Activated CD4-positive, alpha-beta T cell treated with anti-CD3 and anti-CD28 coated beads, Interleukin-2, amount 10 ng/mL, durations not matched to agents 7 days and 5 days (primary cell): ENCODE measurements at regions not wholly inside any gene's neighbourhood (a gene's known extent, or its start where the extent isn't known, plus 50 kb on each side); places are given as distances from the start of the nearest gene placed in this dataset.

Experiments
- CTCF ChIA-PET: fragments of 350-600 bp; sonication (Branson Sonifier 250); formaldehyde crosslinking; loops from one replicate; lab custom pipeline; 2021; ENCODE audit warnings: antibody characterized with exemption; lab: Charles Lee
- POLR2A ChIA-PET: fragments of 350-600 bp; sonication (Branson Sonifier 250); formaldehyde crosslinking; loops from one replicate; lab custom pipeline; 2021; ENCODE audit warnings: antibody characterized with exemption; lab: Charles Lee
- DNase-seq: peaks from one replicate; pipeline ENCODE4 v3.0.0-alpha.2; 2020
- H3K27ac Mint-ChIP-seq: one replicate; pipeline ENCODE4 v1.8.0; 2021; ENCODE audit warnings: mild to moderate bottlenecking, moderate library complexity, mixed read lengths
- H3K27me3 Mint-ChIP-seq: one replicate; pipeline ENCODE4 v1.8.0; 2021; ENCODE audit warnings: mixed read lengths
- H3K36me3 Mint-ChIP-seq: one replicate; pipeline ENCODE4 v1.8.0; 2021; ENCODE audit warnings: low read depth, mixed read lengths
- H3K4me1 Mint-ChIP-seq: one replicate; pipeline ENCODE4 v1.8.0; 2021; ENCODE audit warnings: mixed read lengths
- H3K4me3 Mint-ChIP-seq: one replicate; pipeline ENCODE4 v1.8.0; 2021; ENCODE audit warnings: mild to moderate bottlenecking, moderate library complexity, mixed read lengths
- H3K9me3 Mint-ChIP-seq: one replicate; pipeline ENCODE4 v1.8.0; 2021; ENCODE audit warnings: mixed read lengths

- peaks cover under 1% of the 10 kb centered on the region for H3K27me3 Mint-ChIP-seq
- ChIA-PET POLR2A (no interaction called here), CTCF (no interaction called here)
- H3K4me1 Mint-ChIP-seq = no peaks in the 10 kb centered on the region
- no peaks in the 10 kb centered on the region for H3K36me3 Mint-ChIP-seq
- DNase-seq = no peak
- no peaks in the 10 kb centered on the region for H3K9me3 Mint-ChIP-seq
- no peak overlapping the region for H3K4me3 Mint-ChIP-seq
- no peak overlapping the region for H3K27ac Mint-ChIP-seq
Observed at GRCh38 chr7:18191862-18192625, 164.4 kb upstream of the PRPS1L1 start.

- H3K4me3 Mint-ChIP-seq = no peak overlapping the region
- no peak for DNase-seq
- peaks cover 4% of the 10 kb centered on the region for H3K27me3 Mint-ChIP-seq
- H3K9me3 Mint-ChIP-seq = no peaks in the 10 kb centered on the region
- no peak overlapping the region for H3K27ac Mint-ChIP-seq
- H3K4me1 Mint-ChIP-seq = no peaks in the 10 kb centered on the region
- POLR2A ChIA-PET = no interaction called here
- CTCF ChIA-PET = interaction anchor here (0.7 kb wide), 1 partner anchor 197 kb away, joined by 3 read pairs; no protein-coding TSS in a partner anchor
- no peaks in the 10 kb centered on the region for H3K36me3 Mint-ChIP-seq
Observed at GRCh38 chr7:18194616-18195015, 167.0 kb upstream of the PRPS1L1 start.

GRCh38 chr7:18196638-18197037 lies 169.0 kb upstream of the PRPS1L1 start:
- Mint-ChIP-seq H3K4me3 (no peak overlapping the region), H3K4me1 (no peaks in the 10 kb centered on the region), H3K9me3 (no peaks in the 10 kb centered on the region), H3K27ac (no peak overlapping the region), H3K27me3 (peaks cover 4% of the 10 kb centered on the region), H3K36me3 (no peaks in the 10 kb centered on the region)
- DNase-seq = no peak
- POLR2A ChIA-PET = no interaction called here
- CTCF ChIA-PET = no interaction called here

- no peak for DNase-seq
- H3K4me1 Mint-ChIP-seq = peaks cover 4% of the 10 kb centered on the region
Observed at GRCh38 chr7:18198868-18199267, 171.2 kb upstream of the PRPS1L1 start.

GRCh38 chr7:18200266-18200665 lies 172.6 kb upstream of the PRPS1L1 start:
- H3K9me3 Mint-ChIP-seq = no peaks in the 10 kb centered on the region
- H3K36me3 Mint-ChIP-seq = no peaks in the 10 kb centered on the region
- POLR2A ChIA-PET = no interaction called here
- peaks cover 4% of the 10 kb centered on the region for H3K27me3 Mint-ChIP-seq
- DNase-seq = no peak
- peaks cover 4% of the 10 kb centered on the region for H3K4me1 Mint-ChIP-seq
- no peak overlapping the region for H3K4me3 Mint-ChIP-seq
- CTCF ChIA-PET = no interaction called here
- no peak overlapping the region for H3K27ac Mint-ChIP-seq

More at GRCh38 chr7:18198868-18199267, 171.2 kb upstream of the PRPS1L1 start:
- ChIA-PET CTCF (no interaction called here), POLR2A (no interaction called here)
- Mint-ChIP-seq H3K36me3 (no peaks in the 10 kb centered on the region), H3K4me3 (no peak overlapping the region), H3K27me3 (peaks cover 4% of the 10 kb centered on the region), H3K27ac (no peak overlapping the region), H3K9me3 (no peaks in the 10 kb centered on the region)

GRCh38 chr7:18200855-18201254 lies 173.2 kb upstream of the PRPS1L1 start:
- ChIA-PET POLR2A (no interaction called here), CTCF (no interaction called here)
- Mint-ChIP-seq H3K27ac (no peak overlapping the region), H3K4me1 (peaks cover 4% of the 10 kb centered on the region), H3K27me3 (peaks cover 4% of the 10 kb centered on the region), H3K36me3 (no peaks in the 10 kb centered on the region), H3K4me3 (no peak overlapping the region), H3K9me3 (no peaks in the 10 kb centered on the region)
- no peak for DNase-seq

- DNase-seq = no peak
- peaks cover 4% of the 10 kb centered on the region for H3K4me1 Mint-ChIP-seq
- no peak overlapping the region for H3K27ac Mint-ChIP-seq
- ChIA-PET POLR2A (no interaction called here), CTCF (no interaction called here)
- no peak overlapping the region for H3K4me3 Mint-ChIP-seq
- H3K9me3 Mint-ChIP-seq = no peaks in the 10 kb centered on the region
- peaks cover 4% of the 10 kb centered on the region for H3K27me3 Mint-ChIP-seq
- H3K36me3 Mint-ChIP-seq = no peaks in the 10 kb centered on the region
Observed at GRCh38 chr7:18201350-18201749, 173.7 kb upstream of the PRPS1L1 start.

- Mint-ChIP-seq H3K36me3 (no peaks in the 10 kb centered on the region), H3K4me3 (no peak overlapping the region), H3K4me1 (peaks cover 4% of the 10 kb centered on the region), H3K27me3 (no peaks in the 10 kb centered on the region), H3K27ac (no peak overlapping the region), H3K9me3 (no peaks in the 10 kb centered on the region)
- DNase-seq = no peak
- POLR2A ChIA-PET = no interaction called here
- CTCF ChIA-PET = no interaction called here
Observed at GRCh38 chr7:18202315-18203045, 174.8 kb upstream of the PRPS1L1 start.

- no peak overlapping the region for H3K27ac Mint-ChIP-seq
- H3K36me3 Mint-ChIP-seq = no peaks in the 10 kb centered on the region
- H3K9me3 Mint-ChIP-seq = no peaks in the 10 kb centered on the region
- no peak overlapping the region for H3K4me3 Mint-ChIP-seq
- peaks cover 4% of the 10 kb centered on the region for H3K4me1 Mint-ChIP-seq
- DNase-seq = no peak
- H3K27me3 Mint-ChIP-seq = no peaks in the 10 kb centered on the region
- ChIA-PET POLR2A (no interaction called here), CTCF (no interaction called here)
Observed at GRCh38 chr7:18206331-18206730, 178.7 kb upstream of the PRPS1L1 start.

GRCh38 chr7:18208921-18209320 lies 181.3 kb upstream of the PRPS1L1 start:
- H3K4me1 Mint-ChIP-seq = no peaks in the 10 kb centered on the region
- H3K27me3 Mint-ChIP-seq = peaks cover 3% of the 10 kb centered on the region
- DNase-seq = no peak
- ChIA-PET POLR2A (no interaction called here), CTCF (no interaction called here)
- no peaks in the 10 kb centered on the region for H3K9me3 Mint-ChIP-seq
- no peak overlapping the region for H3K27ac Mint-ChIP-seq
- H3K36me3 Mint-ChIP-seq = no peaks in the 10 kb centered on the region
- no peak overlapping the region for H3K4me3 Mint-ChIP-seq

- Mint-ChIP-seq H3K27me3 (peaks cover 3% of the 10 kb centered on the region), H3K9me3 (no peaks in the 10 kb centered on the region), H3K4me1 (no peaks in the 10 kb centered on the region), H3K27ac (no peak overlapping the region), H3K36me3 (no peaks in the 10 kb centered on the region), H3K4me3 (no peak overlapping the region)
- DNase-seq = no peak
- POLR2A ChIA-PET = no interaction called here
- CTCF ChIA-PET = no interaction called here
Observed at GRCh38 chr7:18210377-18210776, 182.7 kb upstream of the PRPS1L1 start.

GRCh38 chr7:18210788-18211187 lies 183.1 kb upstream of the PRPS1L1 start:
- no peak for DNase-seq
- POLR2A ChIA-PET = no interaction called here
- Mint-ChIP-seq H3K27ac (no peak overlapping the region), H3K36me3 (no peaks in the 10 kb centered on the region), H3K9me3 (no peaks in the 10 kb centered on the region), H3K4me3 (no peak overlapping the region), H3K4me1 (no peaks in the 10 kb centered on the region), H3K27me3 (peaks cover 3% of the 10 kb centered on the region)
- CTCF ChIA-PET = no interaction called here

GRCh38 chr7:18212308-18212707 lies 184.7 kb upstream of the PRPS1L1 start:
- no peaks in the 10 kb centered on the region for H3K36me3 Mint-ChIP-seq
- ChIA-PET POLR2A (no interaction called here), CTCF (no interaction called here)
- no peak overlapping the region for H3K27ac Mint-ChIP-seq
- H3K4me1 Mint-ChIP-seq = no peaks in the 10 kb centered on the region
- DNase-seq = no peak
- H3K9me3 Mint-ChIP-seq = no peaks in the 10 kb centered on the region
- H3K27me3 Mint-ChIP-seq = peaks cover 3% of the 10 kb centered on the region
- H3K4me3 Mint-ChIP-seq = no peak overlapping the region
